HG03378 (cell line): ENCODE measurements at regions not wholly inside any gene's neighbourhood (a gene's known extent, or its start where the extent isn't known, plus 50 kb on each side); places are given as distances from the start of the nearest gene placed in this dataset.
A peak's percentile ranks its signal among the peaks of the same experiment; 100 is the strongest.

Experiments used
- ATAC-seq: cut with Tn5 transposase; IDR thresholded peaks from one replicate; pipeline ENCODE4 v1.9.1; 2021; ENCODE audit warnings: mild to moderate bottlenecking, moderate library complexity; ENCODE audit not compliant: unreplicated experiment

DNA sequence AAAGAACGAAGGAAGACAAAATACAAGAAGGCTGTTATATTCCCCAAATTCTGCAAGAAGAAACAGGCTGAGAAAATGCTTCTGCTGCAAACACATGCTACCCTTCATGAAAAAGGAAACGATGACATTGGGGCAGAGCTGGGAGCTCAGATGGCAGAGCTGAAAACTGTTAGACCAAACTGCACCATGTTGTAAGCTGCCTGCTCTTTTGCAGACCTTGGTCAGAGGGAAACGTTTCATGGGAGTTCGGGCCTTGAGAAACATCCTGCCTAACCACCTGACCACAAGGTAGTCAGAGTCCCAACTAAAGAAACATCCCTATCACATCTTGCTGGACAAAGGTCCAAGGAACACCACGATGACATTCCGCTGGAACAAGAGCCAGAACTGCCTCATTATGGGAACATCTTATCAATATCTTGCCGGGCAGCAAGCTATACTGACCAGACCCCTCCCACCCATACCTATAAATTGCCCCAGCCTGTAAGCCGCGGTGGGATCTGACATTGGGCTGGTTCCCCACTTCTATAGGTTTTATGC lies 110.7 kb upstream of the CTSC start:
- ATAC-seq, result no peak

DNA sequence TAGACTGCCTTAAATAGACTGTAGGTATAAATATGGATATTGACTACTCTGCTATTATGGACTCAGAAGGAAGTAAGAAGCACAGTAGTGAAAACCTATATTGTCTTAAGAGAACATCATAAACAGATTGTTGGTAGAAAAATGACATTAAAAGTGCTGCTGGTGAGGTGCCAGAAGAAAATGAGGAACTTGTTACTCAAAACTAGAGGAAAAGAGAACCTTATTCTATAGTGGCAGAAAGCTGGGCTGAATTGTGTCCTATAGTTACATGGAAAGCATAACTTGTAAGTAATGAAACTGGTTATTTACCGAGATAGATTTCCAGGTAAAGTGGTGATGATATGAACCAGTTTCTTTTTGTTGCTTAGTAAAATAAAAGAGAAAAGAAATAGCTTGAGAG lies 109.7 kb upstream of the CTSC start:
- no peak for ATAC-seq

DNA sequence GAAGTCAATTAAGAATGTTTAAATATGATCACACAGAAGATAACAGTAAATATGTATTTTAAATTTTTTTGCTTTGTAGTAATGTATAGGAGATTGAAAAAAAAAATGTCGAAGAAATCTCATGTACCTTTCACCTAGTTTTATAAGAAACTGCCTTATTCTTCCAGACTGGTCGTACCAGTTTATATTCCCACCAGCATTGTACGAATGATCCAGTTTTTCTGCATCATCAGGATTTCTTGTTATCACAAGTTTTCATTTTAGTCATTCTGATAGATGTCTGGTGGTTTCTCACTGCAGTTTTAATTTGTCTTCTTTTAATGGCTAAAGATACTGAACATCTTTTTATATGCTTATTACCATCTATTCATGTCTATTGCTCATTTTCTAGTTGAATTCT lies 101.8 kb upstream of the CTSC start:
- ATAC-seq, result no peak

DNA sequence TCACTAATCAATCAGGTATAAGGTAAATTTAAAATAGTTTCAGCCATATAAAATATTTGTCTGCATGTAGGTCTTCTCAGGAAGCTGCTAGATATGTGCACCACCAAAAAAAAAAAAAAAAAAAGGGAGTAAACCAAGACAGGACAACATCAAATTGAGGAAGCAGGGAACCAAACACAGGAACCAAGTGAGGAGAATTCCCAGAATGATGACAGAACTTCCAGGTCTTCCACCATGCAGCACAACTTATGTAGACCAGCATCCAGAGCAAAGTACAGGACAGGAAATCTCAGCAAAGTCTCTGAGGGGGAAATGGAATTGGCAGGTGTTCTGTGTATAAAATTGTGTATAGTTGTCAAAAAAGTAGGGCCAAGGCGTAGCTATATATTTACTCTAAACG lies 101.2 kb upstream of the CTSC start:
- ATAC-seq, result no peak

DNA sequence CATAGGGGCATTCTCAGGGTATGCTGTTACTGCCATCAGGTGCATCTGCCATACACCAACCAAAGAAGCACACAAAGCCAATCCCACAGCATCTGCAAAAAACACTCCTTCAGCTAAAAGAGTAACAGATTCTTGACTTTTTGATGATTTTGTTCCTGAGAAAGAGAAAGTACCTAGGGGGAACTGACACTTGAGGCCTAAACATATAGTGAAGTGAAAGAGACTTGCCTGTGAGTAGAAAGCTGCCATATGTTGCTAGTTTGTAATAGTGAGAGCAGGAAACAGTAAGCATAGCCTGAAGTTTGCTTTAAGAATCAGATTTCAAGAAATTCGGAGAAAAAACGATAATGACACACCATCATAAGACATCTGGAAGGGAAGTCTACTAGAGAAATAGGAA lies 97.9 kb upstream of the CTSC start:
- ATAC-seq, result peak; percentile 97

DNA sequence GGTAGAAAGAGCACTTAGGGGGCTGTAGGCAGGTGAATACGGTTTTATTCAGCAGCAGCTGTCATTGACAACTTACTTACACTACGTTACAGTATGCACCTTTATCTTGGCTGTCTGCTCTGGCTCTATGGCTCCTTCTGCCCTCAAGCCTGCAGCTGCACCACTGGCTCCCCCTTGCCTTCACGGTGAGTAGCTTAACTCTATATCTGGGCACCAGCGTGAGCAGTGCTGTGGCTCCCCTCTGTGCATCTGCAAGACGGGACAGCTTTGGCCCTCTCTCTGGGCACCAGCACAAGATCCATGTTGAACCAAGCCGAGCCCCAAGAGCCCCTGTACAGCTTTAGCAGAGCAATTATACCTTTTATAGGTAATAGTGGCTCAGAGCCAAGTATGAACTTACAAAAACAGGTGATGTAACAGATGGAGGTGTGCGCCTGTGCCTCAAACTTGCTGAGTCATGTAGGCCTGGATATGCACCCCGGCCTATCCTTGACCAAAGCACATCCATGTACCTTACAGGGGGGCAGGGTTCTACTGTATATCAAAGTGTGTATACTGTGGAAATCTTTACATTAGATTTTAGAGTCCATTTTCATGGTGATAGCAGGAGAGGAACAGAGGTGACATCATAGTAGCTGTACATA lies 96.9 kb upstream of the CTSC start:
- ATAC-seq, result no peak

DNA sequence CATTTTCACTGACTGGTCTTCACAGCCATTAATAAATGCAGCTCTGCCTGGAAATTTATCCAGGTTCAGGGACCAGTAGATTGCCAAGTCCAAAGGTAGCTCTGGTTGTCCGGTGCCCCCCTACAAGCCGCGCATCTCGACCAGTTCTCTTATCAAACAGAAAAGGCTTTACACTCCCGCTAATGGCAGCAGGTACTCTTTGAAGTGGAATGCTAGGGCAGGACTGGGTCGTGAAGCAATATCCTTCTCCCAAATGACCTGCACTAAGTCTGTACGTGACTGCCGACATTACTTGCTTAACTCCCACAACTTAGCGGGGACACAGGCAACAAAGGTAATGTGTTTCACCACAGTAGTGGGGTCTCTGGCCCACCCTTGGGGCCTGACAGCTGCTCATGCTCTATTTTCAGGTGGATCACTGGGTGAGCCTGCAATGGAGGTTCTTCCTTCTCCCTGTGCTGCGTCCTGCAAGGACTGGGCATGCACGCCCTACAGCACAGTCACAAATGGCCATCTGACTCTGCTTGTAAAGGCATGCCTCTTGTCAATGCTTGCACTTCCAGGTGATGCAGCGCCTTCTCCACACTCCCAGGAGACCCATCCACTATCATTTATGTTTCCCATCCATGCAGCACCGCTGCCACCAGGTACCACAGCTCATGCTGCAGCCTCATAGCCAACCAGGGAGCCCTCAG lies 96.1 kb upstream of the CTSC start:
- ATAC-seq, result no peak

DNA sequence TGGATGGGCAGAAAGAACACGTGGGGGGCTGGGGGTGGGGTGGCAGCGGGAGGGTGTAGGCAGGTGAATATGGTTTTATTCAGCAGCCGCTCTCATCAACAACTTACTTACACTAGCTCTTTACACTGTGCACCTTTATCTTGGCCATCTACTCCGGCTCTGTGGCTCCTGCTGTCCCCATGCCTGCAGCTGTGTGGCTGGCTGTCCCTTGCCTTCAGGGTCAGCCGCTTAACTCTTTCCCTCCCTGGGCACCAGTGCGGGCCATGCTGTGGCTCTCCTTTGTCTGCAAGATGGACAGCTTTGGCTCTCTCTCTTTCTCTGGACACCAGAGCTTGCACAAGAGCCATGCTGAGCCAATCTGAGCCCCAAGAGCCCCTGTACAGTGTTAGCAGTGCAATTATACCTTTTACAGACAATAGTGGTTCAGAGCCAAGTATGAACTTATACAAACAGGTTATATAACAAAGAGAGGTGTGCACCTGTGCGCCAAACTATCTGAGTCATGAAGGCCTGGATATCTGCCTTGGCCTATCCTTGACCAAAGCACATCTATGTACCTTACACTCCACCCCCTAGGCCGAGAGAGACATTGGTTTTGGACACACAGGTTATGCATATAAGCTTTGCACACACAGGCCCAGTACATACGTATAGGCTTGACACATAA lies 94.3 kb upstream of the CTSC start:
- no peak for ATAC-seq

DNA sequence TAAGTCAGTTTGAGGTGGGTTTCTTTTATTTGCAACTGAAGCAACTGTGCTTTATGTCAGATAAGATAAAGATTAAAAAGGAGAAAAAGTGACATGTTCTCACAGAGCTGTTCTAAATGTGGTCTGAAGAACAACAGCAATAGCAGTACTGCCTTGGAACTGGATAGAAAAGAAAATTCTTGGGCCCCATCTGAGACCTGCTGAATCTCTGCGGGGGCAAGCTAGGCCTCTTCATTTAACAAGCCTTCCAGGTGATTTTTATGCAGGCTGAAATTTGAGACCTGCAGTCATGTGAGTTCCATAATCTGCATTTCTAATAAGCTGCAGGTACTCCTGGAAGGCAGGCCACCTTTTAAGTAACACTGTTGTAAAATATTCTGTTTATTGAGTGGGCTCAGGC lies 91.4 kb upstream of the CTSC start:
- ATAC-seq, result no peak

DNA sequence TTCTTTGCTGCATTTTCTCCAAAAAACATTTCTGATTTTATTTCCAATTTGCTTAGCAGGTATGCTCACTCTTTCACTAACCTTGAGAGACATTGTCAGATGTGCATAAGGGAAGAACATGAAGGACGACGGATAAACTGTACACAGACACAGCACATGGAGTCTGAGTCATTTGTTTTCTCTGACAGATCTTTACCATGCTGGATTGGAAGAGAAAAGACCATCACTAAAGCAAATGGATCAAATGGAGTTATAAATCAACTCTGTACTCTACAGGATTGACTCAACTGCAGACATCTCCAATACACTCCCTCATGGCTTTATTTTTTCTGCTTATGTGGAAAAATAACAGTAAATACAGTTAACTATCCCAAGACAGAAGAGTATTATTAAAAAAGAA lies 90.2 kb upstream of the CTSC start:
- ATAC-seq, result no peak

DNA sequence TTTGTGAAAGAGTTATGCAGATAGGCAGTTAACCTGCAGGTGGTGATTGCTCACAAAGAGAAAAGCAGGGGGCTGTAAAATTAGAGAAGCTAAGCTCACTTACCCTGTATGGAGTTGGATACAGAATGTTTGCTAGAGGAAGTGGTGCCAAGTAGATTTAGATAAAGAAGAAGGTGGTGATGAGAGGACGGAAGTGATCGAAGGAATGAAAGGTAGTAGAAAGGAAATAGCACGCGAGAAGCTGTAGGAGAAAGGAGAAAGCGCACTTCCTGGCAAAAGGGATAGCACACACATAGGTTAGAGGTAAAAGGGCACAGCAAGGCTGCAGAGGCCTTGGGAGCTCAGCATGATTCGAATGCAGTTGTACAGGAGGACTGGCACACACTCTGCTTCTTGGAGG lies 87.3 kb upstream of the CTSC start:
- no peak for ATAC-seq

DNA sequence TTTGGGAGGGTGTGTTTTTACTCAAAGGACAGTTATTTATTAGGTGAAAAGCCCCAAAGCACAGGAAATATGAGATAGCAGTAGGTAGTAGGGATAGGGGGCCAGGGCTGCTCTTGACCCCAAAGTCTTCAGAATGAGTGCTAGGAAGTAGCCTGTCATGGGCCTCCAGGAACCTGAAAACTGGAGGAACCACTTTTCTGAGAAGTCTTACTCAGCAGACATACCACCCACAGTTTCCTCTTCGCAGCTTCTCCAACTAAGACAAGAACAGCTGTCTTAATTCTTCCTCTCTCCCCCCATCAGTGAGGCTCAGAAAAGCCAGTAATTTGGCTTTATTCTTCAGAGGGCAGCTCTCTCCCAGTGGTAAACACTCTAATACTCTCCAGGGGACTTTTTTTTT lies 84.0 kb upstream of the CTSC start:
- peak; percentile 87 for ATAC-seq

DNA sequence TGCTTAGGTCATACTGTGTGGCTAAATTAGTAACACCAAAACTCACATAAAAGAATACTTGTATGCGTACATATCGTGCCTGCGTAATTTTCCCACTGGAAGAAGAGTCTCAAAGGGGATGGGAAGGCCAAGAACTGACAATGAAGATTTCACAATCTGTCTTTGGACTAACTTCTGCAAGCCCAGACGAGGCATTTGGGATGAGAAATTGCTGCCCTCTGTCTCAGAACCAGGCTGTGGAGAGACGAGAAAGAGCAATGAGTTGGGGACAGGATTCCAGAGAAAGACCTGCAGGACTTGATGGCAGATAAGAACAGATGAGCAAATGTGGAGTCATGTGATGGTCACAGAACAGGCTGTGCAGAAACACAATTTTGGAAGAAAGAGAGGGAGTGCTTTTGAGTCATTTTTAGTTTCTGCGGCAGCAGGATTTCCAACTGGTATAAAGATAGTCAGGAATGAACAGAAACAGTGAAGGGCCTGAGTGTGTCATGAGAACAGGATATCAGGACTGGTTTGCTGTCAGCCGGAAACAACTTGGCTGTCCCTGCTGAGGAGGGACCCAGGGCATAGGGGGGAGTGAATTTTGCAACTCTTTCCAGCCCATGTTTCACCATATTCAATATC lies 82.7 kb upstream of the CTSC start:
- no peak for ATAC-seq

DNA sequence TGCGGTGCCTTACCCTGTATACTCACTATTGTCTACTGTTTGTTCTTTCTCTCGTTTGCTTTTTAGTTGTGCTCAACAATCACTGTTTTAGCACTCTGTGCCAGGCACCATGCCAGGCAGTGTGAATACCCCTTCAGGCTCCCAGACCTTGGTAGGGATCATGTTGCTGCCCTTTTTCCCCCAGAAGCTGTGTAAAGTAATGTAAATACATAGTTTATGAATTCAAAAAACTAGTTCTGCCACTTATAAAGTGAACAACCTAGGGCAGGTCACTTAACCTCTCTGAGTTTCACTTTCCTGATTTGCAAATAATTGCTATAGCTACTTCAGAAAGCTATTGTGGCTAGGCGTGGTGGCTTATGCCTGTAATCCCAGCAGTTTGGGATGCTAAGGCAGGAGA lies 81.0 kb upstream of the CTSC start:
- ATAC-seq, result no peak

DNA sequence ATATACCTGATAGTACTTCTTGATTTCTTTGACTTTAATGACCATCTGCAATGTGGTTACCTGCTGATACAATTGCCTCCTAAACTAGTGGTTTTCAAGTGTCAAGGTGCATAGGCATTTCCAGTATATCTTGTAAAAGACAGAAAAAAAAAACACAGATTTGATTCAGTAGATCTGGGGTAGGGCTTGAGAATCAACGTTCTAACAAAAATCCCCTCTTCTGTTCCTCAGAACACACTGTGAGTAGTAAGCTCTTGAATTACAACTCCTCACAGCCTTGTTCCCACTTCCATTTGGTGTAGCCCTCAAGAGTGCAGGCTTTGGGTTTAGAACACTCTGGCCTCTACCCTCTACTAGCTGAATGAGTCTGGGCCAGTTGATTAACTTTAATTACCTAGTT lies 78.0 kb upstream of the CTSC start:
- no peak for ATAC-seq

DNA sequence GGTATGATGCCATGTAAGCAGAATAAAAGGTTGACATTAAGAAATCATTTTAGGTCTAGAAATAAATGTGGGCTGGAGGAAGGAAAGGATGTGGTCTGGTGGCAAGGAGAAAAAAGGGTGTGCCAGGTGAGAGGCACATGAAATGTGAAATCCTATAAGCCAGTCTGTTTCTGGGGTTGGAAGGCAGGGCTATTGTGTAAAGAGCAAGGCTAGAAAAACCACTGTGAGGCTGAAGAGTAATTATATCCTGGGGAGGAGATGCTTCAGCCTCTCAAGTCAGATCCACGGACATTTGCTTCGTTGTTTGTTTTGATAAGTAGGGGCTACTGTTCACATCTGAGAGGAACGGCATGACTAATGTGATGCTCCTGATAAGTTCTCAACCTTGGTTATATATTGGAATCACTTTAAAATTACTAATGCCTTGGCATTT lies 77.5 kb upstream of the CTSC start:
- peak; percentile 39 for ATAC-seq

DNA sequence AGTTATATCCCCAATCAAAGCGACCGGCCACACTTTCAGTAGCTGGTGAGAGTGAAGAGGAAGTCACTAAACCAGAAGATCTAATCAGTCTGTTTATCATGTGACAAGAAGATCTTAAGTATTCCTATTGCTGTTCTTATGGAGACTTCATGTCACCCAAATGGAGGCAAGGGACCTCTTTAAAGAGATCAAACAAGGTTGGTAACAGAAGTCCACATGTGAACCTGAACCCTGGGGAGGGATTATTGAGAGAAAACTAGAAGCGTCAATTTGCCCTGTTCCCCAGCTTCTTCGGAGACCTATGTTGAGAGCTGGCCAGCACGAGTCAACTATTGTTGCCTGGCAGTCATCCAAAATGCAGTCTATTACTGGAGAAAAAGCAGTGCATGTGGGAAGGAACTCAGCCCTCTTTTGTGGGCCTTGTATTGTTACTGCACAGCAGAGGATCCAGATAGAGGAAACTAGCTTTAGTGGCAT lies 76.9 kb upstream of the CTSC start:
- peak; percentile 68 for ATAC-seq

DNA sequence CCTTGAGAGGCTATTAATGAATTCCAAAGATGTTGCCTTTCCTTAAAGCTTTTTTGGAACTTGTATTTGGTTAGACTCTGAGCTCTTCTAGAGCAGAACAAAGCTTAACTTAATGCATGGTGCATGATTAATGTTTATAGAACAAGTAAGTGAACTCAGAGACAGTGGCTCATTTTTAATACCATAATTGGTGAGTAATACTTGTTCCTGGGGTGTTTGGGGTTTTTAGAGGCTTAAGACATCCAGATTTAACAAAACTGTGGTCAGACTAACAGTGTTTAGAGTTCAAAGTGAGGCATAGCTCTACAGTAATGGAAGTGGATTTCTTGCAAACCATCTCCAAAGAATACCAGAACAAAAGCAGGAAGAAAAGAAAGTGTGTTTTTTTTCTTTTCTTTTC lies 73.7 kb upstream of the CTSC start:
- ATAC-seq, result no peak

DNA sequence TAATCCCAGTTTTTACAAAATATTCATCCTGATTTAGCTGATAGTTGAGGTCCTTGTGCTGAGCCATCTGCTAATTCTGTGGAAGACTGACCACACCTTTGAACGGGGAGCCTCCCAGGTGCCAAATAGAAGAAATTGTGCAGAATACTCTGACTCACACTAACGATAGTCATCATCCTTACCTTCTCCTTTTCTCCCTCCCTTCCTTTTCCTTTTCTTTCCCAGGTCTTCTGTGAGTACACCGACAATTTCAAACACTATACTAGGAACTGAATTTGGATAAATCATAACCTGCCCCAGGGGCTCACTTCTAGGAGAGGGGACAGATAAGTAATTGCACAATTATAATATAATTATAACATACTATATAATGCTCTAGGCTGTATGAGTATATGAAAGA lies 73.1 kb upstream of the CTSC start:
- ATAC-seq, result no peak

DNA sequence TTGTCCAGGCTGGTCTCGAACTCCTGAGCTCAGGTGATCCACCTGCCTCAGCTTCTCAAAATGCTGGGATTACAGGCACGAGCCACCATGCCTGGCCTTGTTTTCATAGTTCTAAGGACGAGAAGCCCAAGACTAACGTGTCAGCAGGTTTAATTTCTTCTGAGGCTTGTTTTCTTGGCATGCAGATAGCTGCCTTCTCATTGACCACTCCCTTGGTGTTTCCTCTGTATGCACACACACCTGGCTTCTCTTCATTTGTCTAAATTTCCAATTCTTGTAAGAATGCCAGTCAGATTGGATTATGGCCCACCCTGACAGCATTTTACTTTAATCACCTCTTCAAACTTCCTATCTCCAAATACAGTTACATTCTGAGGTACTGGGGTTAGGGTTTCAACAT lies 72.5 kb upstream of the CTSC start:
- no peak for ATAC-seq

DNA sequence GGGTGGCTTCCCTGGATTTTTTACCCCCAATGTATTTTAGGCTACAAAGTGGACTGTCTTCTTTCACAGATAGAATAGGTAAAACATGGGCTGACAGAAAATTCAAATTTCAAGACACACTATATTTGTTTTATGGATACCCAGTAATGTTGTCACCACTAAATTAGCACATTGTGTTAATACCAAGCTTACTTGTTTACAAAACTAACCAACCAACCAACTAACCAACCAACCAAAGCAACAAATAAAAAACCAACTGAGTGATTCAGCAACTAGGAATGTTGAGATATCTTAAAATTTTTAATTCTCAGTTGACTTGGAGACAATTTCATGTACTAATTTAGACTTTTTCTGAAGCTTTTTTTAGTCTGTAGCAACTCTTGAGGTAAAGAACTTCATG lies 69.3 kb upstream of the CTSC start:
- no peak for ATAC-seq

DNA sequence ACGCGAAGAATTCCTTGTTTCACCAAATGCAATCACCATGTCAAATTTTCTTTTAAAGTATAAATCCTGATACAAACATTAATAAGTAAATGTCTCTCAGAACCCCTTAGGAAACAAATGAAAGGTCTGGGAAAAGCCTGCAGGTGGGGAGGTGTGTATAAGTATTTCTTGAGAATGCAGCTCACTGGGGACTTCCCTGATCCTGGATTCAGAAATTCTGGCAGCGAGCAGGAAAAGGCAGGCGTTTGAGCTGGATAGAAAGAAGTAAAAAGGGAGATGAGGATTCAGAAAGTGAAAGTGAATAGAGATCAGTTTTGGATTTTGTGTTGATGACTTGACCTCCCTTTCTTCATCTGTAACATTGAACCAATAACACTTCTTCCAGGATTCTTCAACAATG lies 68.3 kb upstream of the CTSC start:
- no peak for ATAC-seq
